K562 (cell line): ENCODE measurements at regions not wholly inside any gene's neighbourhood (a gene's known extent, or its start where the extent isn't known, plus 50 kb on each side); places are given as distances from the start of the nearest gene placed in this dataset.

Experiments
- ATAC-seq: fragments of 200-7000 bp; cut with Tn5 transposase; 3 replicates; pipeline ENCODE4 v1.9.1; 2020; ENCODE audit warnings: moderate library complexity
- BruUV-seq: library from RNA; stranded (reverse); fragments of 400-500 nt; replicated peaks from 2 replicates; lab custom pipeline; 2021; lab: Mats Ljungman, UMichigan
- CTCF ChIA-PET: fragments of 300-600 bp; formaldehyde crosslinking; extraction: SDS; loops from one replicate; lab custom pipeline; 2021; ENCODE audit warnings: low intra/inter-chr PET ratio; lab: Yijun Ruan, JAX
- POLR2A ChIA-PET: fragments of 300-600, 350-650 bp; sonication (Branson Sonifier 250); formaldehyde crosslinking; extraction: SDS; loops from one replicate; lab custom pipeline; 2021; ENCODE audit warnings: antibody characterized with exemption, inconsistent platforms; lab: Yijun Ruan, JAX
- DNase-seq, 4 experiments: peaks; one replicate each; pipeline versions ENCODE4 v3.0.0 to v3.0.0-alpha.2; 2011 to 2018; ENCODE audit warnings: low spot score in 3 of 4, mixed read lengths in 3 of 4; ENCODE audit errors: extremely low read depth in 1 of 4
- FAIRE-seq: peaks from 2 replicates; lab custom pipeline; 2011; peaks lifted over from hg19 to GRCh38; lab: Jason Lieb, UNC
- H2AFZ ChIP-seq: 2 replicates; pipeline ENCODE4 v1.6.0; 2011; ENCODE audit warnings: low read depth, low read length, control low read depth, inconsistent platforms
- H3K27ac ChIP-seq: fragments of 200-600 bp; 3 replicates; pipeline ENCODE4 v1.8.0; 2011; ENCODE audit warnings: low read depth, mild to moderate bottlenecking, control low read depth, inconsistent platforms, low read length, moderate library complexity, mixed read lengths; ENCODE audit errors: extremely low read depth
- H3K27me3 ChIP-seq, 2 experiments: fragments of 300-600 bp in 1 of 2; 2 replicates in 1 of 2; 3 replicates in 1 of 2; pipeline versions ENCODE4 v1.6.0 to v1.8.0; 2011; ENCODE audit warnings: inconsistent platforms in 2 of 2, low read length in 2 of 2, mild to moderate bottlenecking in 1 of 2, mixed read lengths in 1 of 2, moderate library complexity in 1 of 2; ENCODE audit not compliant: control insufficient read depth in 2 of 2, insufficient read depth in 2 of 2
- H3K36me3 ChIP-seq: fragments of 300-600 bp; 3 replicates; pipeline ENCODE4 v1.8.0; 2011; ENCODE audit warnings: mild to moderate bottlenecking, low read length, inconsistent platforms; ENCODE audit not compliant: control insufficient read depth, insufficient read depth
- H3K4me1 ChIP-seq, 2 experiments: fragments of 200-600 bp in 1 of 2; replicated peaks in 1 of 2; 2 replicates in 1 of 2; 3 replicates in 1 of 2; pipeline versions ENCODE4 v1.5.1 to v1.8.0; 2011; ENCODE audit warnings: inconsistent platforms in 2 of 2, low read length in 2 of 2, mild to moderate bottlenecking in 1 of 2, mixed read lengths in 1 of 2, moderate library complexity in 1 of 2; ENCODE audit not compliant: control insufficient read depth in 2 of 2, insufficient read depth in 2 of 2
- H3K4me2 ChIP-seq: 2 replicates; pipeline ENCODE4 v1.6.1; 2011; ENCODE audit warnings: low read length, control low read depth, inconsistent platforms, mixed read lengths; ENCODE audit not compliant: insufficient read depth
- H3K4me3 ChIP-seq: fragments of 200-600 bp; sonication (generic), shearing (Covaris generic); 2 replicates; pipeline ENCODE4 v1.5.1; 2016; ENCODE audit warnings: control low read depth, inconsistent platforms
- H3K79me2 ChIP-seq: fragments of 200-600 bp; 3 replicates; pipeline ENCODE4 v1.8.0; 2011; ENCODE audit warnings: low read length, inconsistent platforms; ENCODE audit not compliant: control insufficient read depth, insufficient read depth
- H3K9ac ChIP-seq, 2 experiments: 2 replicates each; pipeline versions ENCODE4 v1.6.0 to v1.6.1; 2011; ENCODE audit warnings: low read depth in 2 of 2, low read length in 2 of 2, control low read depth in 1 of 2, inconsistent platforms in 1 of 2, mild to moderate bottlenecking in 1 of 2, mixed read lengths in 1 of 2; ENCODE audit not compliant: insufficient read depth in 1 of 2
- H3K9me1 ChIP-seq: one replicate; pipeline ENCODE4 v1.6.0; 2011; ENCODE audit warnings: inconsistent platforms, mild to moderate bottlenecking, low read length, moderate library complexity; ENCODE audit not compliant: control insufficient read depth, insufficient read depth
- H3K9me3 ChIP-seq: replicated peaks from 2 replicates; pipeline ENCODE4 v1.5.1; 2011; ENCODE audit warnings: low read depth, low read length, inconsistent platforms; ENCODE audit not compliant: control insufficient read depth, insufficient read depth
- H4K20me1 ChIP-seq: replicated peaks from 2 replicates; pipeline ENCODE4 v1.6.1; 2011; ENCODE audit warnings: low read length, inconsistent platforms, mixed read lengths; ENCODE audit not compliant: control insufficient read depth, insufficient read depth
- CHCHD3 ChIP-seq: fragments of 250-450 bp; sonication (Bioruptor Pico); IDR thresholded peaks from 2 replicates; pipeline ENCODE4 v2.1.2; 2022; ENCODE audit warnings: mild to moderate bottlenecking
- FOS ChIP-seq: IDR thresholded peaks from 3 replicates; pipeline ENCODE4 v1.6.1; 2011; ENCODE audit not compliant: insufficient read length; ENCODE audit errors: extremely low read depth
- FUS ChIP-seq: fragments of 200-400 bp; formaldehyde crosslinking; optimal IDR thresholded peaks from 2 replicates; pipeline ENCODE3; 2017; ENCODE audit warnings: low read depth, low read length
- KAT7 ChIP-seq: sonication (generic); formaldehyde crosslinking; IDR thresholded peaks from 2 replicates; pipeline ENCODE4 v1.8.0; 2022; ENCODE audit warnings: missing genetic modification reagents, mild to moderate bottlenecking, borderline replicate concordance
- KLF13 ChIP-seq: fragments of 450-650 bp; IDR thresholded peaks from 2 replicates; pipeline ENCODE4 v1.6.1; 2016; ENCODE audit warnings: missing genetic modification characterization, low read depth, mild to moderate bottlenecking, missing compliant biosample characterization, moderate library complexity, borderline replicate concordance
- LARP7 ChIP-seq: fragments of 450-650 bp; IDR thresholded peaks from 2 replicates; pipeline ENCODE4 v1.6.1; 2016
- MBD2 ChIP-seq: sonication (generic); IDR thresholded peaks from 2 replicates; pipeline ENCODE4 v1.6.1; 2016; ENCODE audit warnings: low read depth, borderline replicate concordance
- NFE2 ChIP-seq: IDR thresholded peaks from 2 replicates; pipeline ENCODE4 v1.6.1; 2014; ENCODE audit warnings: antibody characterized with exemption, low read depth
- NFE2L1 ChIP-seq: fragments of 450-650 bp; IDR thresholded peaks from 2 replicates; pipeline ENCODE4 v1.6.1; 2016; ENCODE audit warnings: missing genetic modification characterization, low read depth, mild to moderate bottlenecking, missing compliant biosample characterization, moderate library complexity, borderline replicate concordance
- PHB ChIP-seq: fragments of 250-450 bp; sonication (Bioruptor Pico); IDR thresholded peaks from 2 replicates; pipeline ENCODE4 v1.5.0; 2021
- ZFP30 ChIP-seq: fragments of 250-450 bp; sonication (Bioruptor Pico); IDR thresholded peaks from 2 replicates; pipeline ENCODE4 v1.8.0; 2022; ENCODE audit warnings: moderate library complexity, mild to moderate bottlenecking, inconsistent platforms, borderline replicate concordance
- ZNF121 ChIP-seq: sonication (generic); formaldehyde crosslinking; conservative IDR thresholded peaks from 2 replicates; pipeline ENCODE4 v1.8.0; 2022; ENCODE audit warnings: missing genetic modification reagents
- ZNF445 ChIP-seq: fragments of 250-450 bp; sonication (Bioruptor Pico); IDR thresholded peaks from 2 replicates; pipeline ENCODE4 v1.4.0; 2020; ENCODE audit warnings: low read depth, mild to moderate bottlenecking, moderate library complexity
- ZNF785 ChIP-seq: fragments of 250-450 bp; sonication (Bioruptor Pico); IDR thresholded peaks from 2 replicates; pipeline ENCODE4 v1.4.0; 2020; ENCODE audit warnings: mild to moderate bottlenecking
- WGBS: fragments of 100-300 bp; shearing (Covaris generic); methylation state at CpG from one replicate; pipeline ENCODE4 v1.1.6; 2016; ENCODE audit warnings: low coverage, mixed read lengths; ENCODE audit not compliant: insufficient coverage; ENCODE audit errors: missing lambda C conversion rate; 5-methylcytosine and 5-hydroxymethylcytosine counted together
- in situ Hi-C: fragments of 300-500 bp; cut with MboI; formaldehyde crosslinking; loops from 4 replicates; pipeline ENCODE4 v1.15.0; 2018; ENCODE audit warnings: inconsistent platforms, mixed read lengths
- intact Hi-C: fragments of 100-400 bp; cut with micrococcal nuclease; formaldehyde crosslinking; loops from 2 replicates; pipeline ENCODE4 v1.14.2; 2022
- TF ChIP-seq, protein P1 (sequence below): sonication (generic); formaldehyde crosslinking; IDR thresholded peaks from 2 replicates; pipeline ENCODE4 v1.8.1; 2022; ENCODE audit warnings: missing genetic modification reagents
- TF ChIP-seq, protein P2 (sequence below): sonication (generic); formaldehyde crosslinking; IDR thresholded peaks from 2 replicates; pipeline ENCODE4 v1.8.1; 2023; ENCODE audit warnings: mild to moderate bottlenecking, missing genetic modification reagents
- TF ChIP-seq, protein P3 (sequence below): IDR thresholded peaks from 2 replicates; pipeline ENCODE4 v1.6.1; 2011; ENCODE audit not compliant: insufficient read length; ENCODE audit errors: extremely low read depth
- TF ChIP-seq, protein P4 (sequence below): fragments of 250-450 bp; sonication (Bioruptor Pico); IDR thresholded peaks from 2 replicates; pipeline ENCODE4 v1.8.0; 2021; ENCODE audit warnings: moderate library complexity, mild to moderate bottlenecking, inconsistent platforms

DNA sequence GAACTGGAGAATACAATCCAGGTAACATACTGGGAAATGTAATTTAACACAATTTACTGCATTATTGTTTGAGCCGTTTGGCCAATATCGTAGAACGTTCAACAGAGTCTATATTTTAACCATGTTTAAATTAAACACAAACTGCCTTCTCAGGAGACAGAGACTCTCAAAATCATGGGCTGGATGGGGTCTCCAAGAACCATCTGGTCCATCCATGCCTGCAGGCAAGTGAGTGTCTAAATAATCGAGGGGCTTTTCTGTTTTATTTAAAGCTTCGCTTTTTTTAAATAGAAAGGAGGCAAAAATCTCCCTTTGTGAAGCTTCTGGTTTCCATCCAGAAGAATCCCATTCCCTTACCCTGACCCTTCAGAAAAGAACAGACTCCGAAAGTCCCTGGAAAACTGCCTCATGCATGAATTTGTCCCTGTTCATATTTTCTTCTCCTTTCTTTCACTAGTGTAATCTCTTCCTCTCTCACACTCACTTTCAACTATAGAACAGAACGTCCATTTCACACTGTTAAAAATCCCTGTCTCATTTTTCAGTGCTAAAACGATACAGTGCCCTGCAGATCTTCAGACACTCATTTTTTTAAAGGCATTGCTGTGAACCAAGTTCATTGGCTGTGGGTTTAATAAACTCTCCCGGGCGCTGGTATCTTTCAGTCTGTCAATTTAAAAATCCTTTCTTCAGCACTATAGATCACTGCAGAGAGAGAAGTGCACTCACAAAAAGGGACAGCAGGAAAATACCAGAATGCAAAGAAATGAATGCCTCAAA, 111.4 kb upstream of the TOM1L1 start:
- Histone ChIP-seq H3K9me3 (no peaks in the 10 kb centered on the region), H3K27me3 (no peaks in the 10 kb centered on the region; a peak in 2 of 5 replicates), H4K20me1 (no peaks in the 10 kb centered on the region), H3K4me3 (no peak overlapping the region), H3K4me2 (no peak overlapping the region), H3K4me1 (no peaks in the 10 kb centered on the region; a peak in 1 of 5 replicates), H3K9ac (no peak overlapping the region), H3K27ac (no peak overlapping the region), H2AFZ (no peak overlapping the region), H3K79me2 (no peaks in the 10 kb centered on the region), H3K36me3 (no peaks in the 10 kb centered on the region), H3K9me1 (no peaks in the 10 kb centered on the region)
- intact Hi-C loops (no loop called here), in situ Hi-C loops (no loop called here)
- POLR2A ChIA-PET = interaction anchor here (1.2 kb wide), 1 partner anchor 15 kb away, joined by 3 read pairs; no protein-coding TSS in a partner anchor
- WGBS = 4% methylated on average over 10 of the region's 10 CpGs
- no TSS peak for BruUV-seq
- ATAC-seq (no peak), DNase-seq (no peak), FAIRE-seq (no peak)
- CTCF ChIA-PET = no interaction called here
- TF ChIP-seq, protein P1, sequence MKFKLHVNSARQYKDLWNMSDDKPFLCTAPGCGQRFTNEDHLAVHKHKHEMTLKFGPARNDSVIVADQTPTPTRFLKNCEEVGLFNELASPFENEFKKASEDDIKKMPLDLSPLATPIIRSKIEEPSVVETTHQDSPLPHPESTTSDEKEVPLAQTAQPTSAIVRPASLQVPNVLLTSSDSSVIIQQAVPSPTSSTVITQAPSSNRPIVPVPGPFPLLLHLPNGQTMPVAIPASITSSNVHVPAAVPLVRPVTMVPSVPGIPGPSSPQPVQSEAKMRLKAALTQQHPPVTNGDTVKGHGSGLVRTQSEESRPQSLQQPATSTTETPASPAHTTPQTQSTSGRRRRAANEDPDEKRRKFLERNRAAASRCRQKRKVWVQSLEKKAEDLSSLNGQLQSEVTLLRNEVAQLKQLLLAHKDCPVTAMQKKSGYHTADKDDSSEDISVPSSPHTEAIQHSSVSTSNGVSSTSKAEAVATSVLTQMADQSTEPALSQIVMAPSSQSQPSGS (CRISPR knock-in tag) = no peak
- TF ChIP-seq NFE2L1 (tag) (no peak), LARP7 (no peak), ZNF121 (no peak), KLF13 (tag) (no peak), FOS (no peak), MBD2 (no peak), ZNF785 (no peak), ZFP30 (CRISPR knock-in tag) (no peak), CHCHD3 (no peak), FUS (no peak), PHB (CRISPR knock-in tag) (no peak), NFE2 (no peak), ZNF445 (CRISPR knock-in tag) (no peak), KAT7 (no peak)
- TF ChIP-seq, protein P2, sequence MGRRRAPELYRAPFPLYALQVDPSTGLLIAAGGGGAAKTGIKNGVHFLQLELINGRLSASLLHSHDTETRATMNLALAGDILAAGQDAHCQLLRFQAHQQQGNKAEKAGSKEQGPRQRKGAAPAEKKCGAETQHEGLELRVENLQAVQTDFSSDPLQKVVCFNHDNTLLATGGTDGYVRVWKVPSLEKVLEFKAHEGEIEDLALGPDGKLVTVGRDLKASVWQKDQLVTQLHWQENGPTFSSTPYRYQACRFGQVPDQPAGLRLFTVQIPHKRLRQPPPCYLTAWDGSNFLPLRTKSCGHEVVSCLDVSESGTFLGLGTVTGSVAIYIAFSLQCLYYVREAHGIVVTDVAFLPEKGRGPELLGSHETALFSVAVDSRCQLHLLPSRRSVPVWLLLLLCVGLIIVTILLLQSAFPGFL (CRISPR knock-in tag) = no peak
- TF ChIP-seq, protein P3, sequence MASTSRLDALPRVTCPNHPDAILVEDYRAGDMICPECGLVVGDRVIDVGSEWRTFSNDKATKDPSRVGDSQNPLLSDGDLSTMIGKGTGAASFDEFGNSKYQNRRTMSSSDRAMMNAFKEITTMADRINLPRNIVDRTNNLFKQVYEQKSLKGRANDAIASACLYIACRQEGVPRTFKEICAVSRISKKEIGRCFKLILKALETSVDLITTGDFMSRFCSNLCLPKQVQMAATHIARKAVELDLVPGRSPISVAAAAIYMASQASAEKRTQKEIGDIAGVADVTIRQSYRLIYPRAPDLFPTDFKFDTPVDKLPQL = no peak
- TF ChIP-seq, protein P4, sequence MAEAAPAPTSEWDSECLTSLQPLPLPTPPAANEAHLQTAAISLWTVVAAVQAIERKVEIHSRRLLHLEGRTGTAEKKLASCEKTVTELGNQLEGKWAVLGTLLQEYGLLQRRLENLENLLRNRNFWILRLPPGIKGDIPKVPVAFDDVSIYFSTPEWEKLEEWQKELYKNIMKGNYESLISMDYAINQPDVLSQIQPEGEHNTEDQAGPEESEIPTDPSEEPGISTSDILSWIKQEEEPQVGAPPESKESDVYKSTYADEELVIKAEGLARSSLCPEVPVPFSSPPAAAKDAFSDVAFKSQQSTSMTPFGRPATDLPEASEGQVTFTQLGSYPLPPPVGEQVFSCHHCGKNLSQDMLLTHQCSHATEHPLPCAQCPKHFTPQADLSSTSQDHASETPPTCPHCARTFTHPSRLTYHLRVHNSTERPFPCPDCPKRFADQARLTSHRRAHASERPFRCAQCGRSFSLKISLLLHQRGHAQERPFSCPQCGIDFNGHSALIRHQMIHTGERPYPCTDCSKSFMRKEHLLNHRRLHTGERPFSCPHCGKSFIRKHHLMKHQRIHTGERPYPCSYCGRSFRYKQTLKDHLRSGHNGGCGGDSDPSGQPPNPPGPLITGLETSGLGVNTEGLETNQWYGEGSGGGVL (CRISPR knock-in tag) = no peak
